ENCODE measurements at regions not wholly inside any gene's neighbourhood (a gene's known extent, or its start where the extent isn't known, plus 50 kb on each side); places are given as distances from the start of the nearest gene placed in this dataset.

- TF ChIP-seq NFAT5 (CRISPR knock-in tag; IDR thresholded peaks at IDR 0.05), result no peak
These were observed 663.3 kb upstream of the MGMT start (continued) for GRCh38 chr10:128803790-128804189.

- Histone ChIP-seq H2AFZ (ENCODE audit: low read length) (no peak overlapping the region), H3K27ac (ENCODE audit: extremely low read length, insufficient read depth, low read length) (no peak overlapping the region), H4K20me1 (ENCODE audit: insufficient read depth, low read length) (no peaks in the 10 kb centered on the region), H3K4me1 (ENCODE audit: insufficient read depth, low read length) (no peaks in the 10 kb centered on the region), H3K9ac (ENCODE audit: insufficient read depth, low read depth, low read length) (no peak overlapping the region), H3K36me3 (replicated peaks in 1 of 2; ENCODE audit: control insufficient read depth in 1 of 2, insufficient read depth in 2 of 2, low read length in 2 of 2) (no peaks in the 10 kb centered on the region), H3K79me2 (ENCODE audit: insufficient read depth, low read length) (no peaks in the 10 kb centered on the region), H3K9me3 (ENCODE audit: low read length) (no peaks in the 10 kb centered on the region), H3K4me3 (replicated peaks in 1 of 3; ENCODE audit: insufficient read depth in 1 of 3, low read depth in 2 of 3, low read length in 3 of 3) (no peak overlapping the region), H3K27me3 (ENCODE audit: control insufficient read depth in 1 of 2, insufficient read depth in 2 of 2, low read length in 2 of 2) (no peaks in the 10 kb centered on the region), H3K4me2 (ENCODE audit: low read depth, low read length) (no peak overlapping the region)
- intact Hi-C loops (cut with micrococcal nuclease; ENCODE audit: unreplicated experiment) (no loop called here), in situ Hi-C loops (cut with HindIII; ENCODE audit: extremely low pct_ligation_motif_present, low pct_unique_long_range_greater_than_20kb) (no loop called here)
- FAIRE-seq (no peak), DNase-seq (ENCODE audit: low spot score) (no peak), ATAC-seq (no peak)
- 11% methylated on average over 1 of the region's 2 CpGs for WGBS (ENCODE audit: low lambda C conversion rate)
- no TSS peak for BruUV-seq (replicated peaks)
- TF ChIP-seq KLF16 (CRISPR knock-in tag; IDR thresholded peaks at IDR 0.05) (no peak), SRF (IDR thresholded peaks at IDR 0.05; ENCODE audit: low read depth, low read length) (no peak)
- ChIA-PET CTCF (ENCODE audit: low intra/inter-chr PET ratio, low total read pairs) (no interaction called here), POLR2A (no interaction called here)
These were observed 662.6 kb upstream of the MGMT start for GRCh38 chr10:128804411-128804810.

All from HepG2 (cell line).